ENCODE measurements at regions not wholly inside any gene's neighbourhood (a gene's known extent, or its start where the extent isn't known, plus 50 kb on each side); places are given as distances from the start of the nearest gene placed in this dataset.

DNA sequence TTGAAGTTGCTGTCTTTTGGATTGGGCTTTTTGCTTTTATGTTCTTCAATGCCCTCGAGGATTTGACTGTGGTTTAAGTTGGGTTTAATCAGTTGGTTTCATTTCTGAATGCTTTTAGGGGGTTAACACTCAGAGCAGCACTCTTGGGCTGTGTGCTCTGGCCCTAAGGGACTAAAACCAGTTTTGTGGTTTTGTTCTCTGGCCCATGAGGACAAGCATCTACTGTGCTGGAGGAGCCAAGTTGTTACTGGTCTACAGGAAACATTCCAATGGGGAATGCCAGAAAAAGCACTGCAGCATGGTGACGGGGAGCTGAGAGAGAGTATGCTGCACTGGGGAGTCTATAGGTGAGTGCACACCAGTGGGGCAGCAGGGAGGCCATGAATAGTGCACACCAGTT lies 596.9 kb downstream of the ZBBX start:
- POLR2A ChIA-PET (ENCODE audit: unreplicated experiment): no interaction called here
- no peaks in the 10 kb centered on the region for H3F3A ChIP-seq (ENCODE audit: low read length, unreplicated experiment)
- H3K9me2 ChIP-seq (replicated peaks; ENCODE audit: low read length): no peaks in the 10 kb centered on the region
- no peaks in the 10 kb centered on the region for H3K27me3 ChIP-seq (ENCODE audit: low read length)
- no peak for ATAC-seq
- no peak overlapping the region for H3K27ac ChIP-seq (ENCODE audit: low read length)
- H2AFZ ChIP-seq (ENCODE audit: low read length): no peak overlapping the region
- no peak for TF ChIP-seq CTCF (conservative IDR thresholded peaks at IDR 0.05; ENCODE audit: low read depth, low read length)
- no peak for TF ChIP-seq EZH2phosphoT487 (IDR thresholded peaks at IDR 0.05; ENCODE audit: borderline replicate concordance, low read length)
- H3K4me2 ChIP-seq (ENCODE audit: low read length): no peak overlapping the region
- no TSS peak for BruUV-seq (replicated peaks)
- H3K9me3 ChIP-seq (ENCODE audit: low read length): no peaks in the 10 kb centered on the region
- DNase-seq: no peak
- no peaks in the 10 kb centered on the region for H4K20me1 ChIP-seq (ENCODE audit: low read length)
- no peak overlapping the region for H3K9ac ChIP-seq (ENCODE audit: low read length)
- no peaks in the 10 kb centered on the region for H3K79me2 ChIP-seq (ENCODE audit: low read length)
- CTCF ChIA-PET: no interaction called here
- no peaks in the 10 kb centered on the region for H3K36me3 ChIP-seq (ENCODE audit: low read depth, low read length)
- H3K4me1 ChIP-seq (ENCODE audit: insufficient read depth, low read length): no peaks in the 10 kb centered on the region
- H3K4me3 ChIP-seq (ENCODE audit: low read length): no peak overlapping the region
- intact Hi-C loops (cut with micrococcal nuclease): no loop called here

GRCh38 chr3:166764698-166765318 lies 615.3 kb downstream of the ZBBX start:
- Histone ChIP-seq H3K79me2 (ENCODE audit: low read length) (no peaks in the 10 kb centered on the region), H3K9me2 (replicated peaks; ENCODE audit: low read length) (no peaks in the 10 kb centered on the region), H4K20me1 (ENCODE audit: low read length) (no peaks in the 10 kb centered on the region), H3F3A (ENCODE audit: low read length, unreplicated experiment) (no peaks in the 10 kb centered on the region), H3K9ac (ENCODE audit: low read length) (no peak overlapping the region), H3K27ac (ENCODE audit: low read length) (no peak overlapping the region), H3K4me3 (ENCODE audit: low read length) (no peak overlapping the region), H3K36me3 (ENCODE audit: low read depth, low read length) (no peaks in the 10 kb centered on the region), H3K9me3 (ENCODE audit: low read length) (peaks cover 10% of the 10 kb centered on the region; the same call in 1 of the 2 replicates), H3K4me1 (ENCODE audit: insufficient read depth, low read length) (no peaks in the 10 kb centered on the region), H2AFZ (ENCODE audit: low read length) (no peak overlapping the region), H3K27me3 (ENCODE audit: low read length) (no peaks in the 10 kb centered on the region), H3K4me2 (ENCODE audit: low read length) (no peak overlapping the region)
- ChIA-PET POLR2A (ENCODE audit: unreplicated experiment) (no interaction called here), CTCF (no interaction called here)
- no peak for ATAC-seq
- BruUV-seq (replicated peaks): no TSS peak
- no peak for DNase-seq
- intact Hi-C loops (cut with micrococcal nuclease): no loop called here
- TF ChIP-seq EZH2phosphoT487 (IDR thresholded peaks at IDR 0.05; ENCODE audit: borderline replicate concordance, low read length) (no peak), CTCF (conservative IDR thresholded peaks at IDR 0.05; ENCODE audit: low read depth, low read length) (no peak), EZH2 (IDR thresholded peaks at IDR 0.05; ENCODE audit: low read length, unreplicated experiment) (no peak)

GRCh38 chr3:166759736-166760513 lies 620.2 kb downstream of the ZBBX start:
- no peak overlapping the region for H3K9ac ChIP-seq (ENCODE audit: low read length)
- no peaks in the 10 kb centered on the region for H3F3A ChIP-seq (ENCODE audit: low read length, unreplicated experiment)
- no peaks in the 10 kb centered on the region for H3K36me3 ChIP-seq (ENCODE audit: low read depth, low read length)
- no peaks in the 10 kb centered on the region for H3K27me3 ChIP-seq (ENCODE audit: low read length)
- TF ChIP-seq EZH2phosphoT487 (IDR thresholded peaks at IDR 0.05; ENCODE audit: borderline replicate concordance, low read length) (no peak), EZH2 (IDR thresholded peaks at IDR 0.05; ENCODE audit: low read length, unreplicated experiment) (no peak), CTCF (conservative IDR thresholded peaks at IDR 0.05; ENCODE audit: low read depth, low read length) (no peak)
- ATAC-seq: no peak
- H3K79me2 ChIP-seq (ENCODE audit: low read length): no peaks in the 10 kb centered on the region
- no peak overlapping the region for H3K27ac ChIP-seq (ENCODE audit: low read length)
- no peak overlapping the region for H3K4me2 ChIP-seq (ENCODE audit: low read length)
- ChIA-PET POLR2A (ENCODE audit: unreplicated experiment) (no interaction called here), CTCF (no interaction called here)
- H2AFZ ChIP-seq (ENCODE audit: low read length): no peak overlapping the region
- no peaks in the 10 kb centered on the region for H4K20me1 ChIP-seq (ENCODE audit: low read length)
- peaks cover 6% of the 10 kb centered on the region; the same call in 1 of the 2 replicates for H3K9me3 ChIP-seq (ENCODE audit: low read length)
- no peak overlapping the region for H3K4me3 ChIP-seq (ENCODE audit: low read length)
- no peaks in the 10 kb centered on the region for H3K9me2 ChIP-seq (replicated peaks; ENCODE audit: low read length)
- DNase-seq: no peak
- intact Hi-C loops (cut with micrococcal nuclease): no loop called here
- H3K4me1 ChIP-seq (ENCODE audit: insufficient read depth, low read length): no peaks in the 10 kb centered on the region
- BruUV-seq (replicated peaks): no TSS peak
